B cell (primary cell): ENCODE measurements at regions not wholly inside any gene's neighbourhood (a gene's known extent, or its start where the extent isn't known, plus 50 kb on each side); places are given as distances from the start of the nearest gene placed in this dataset.

Source experiments
- EZH2 ChIP-seq: IDR thresholded peaks from 2 replicates; pipeline ENCODE4 v1.6.1; 2012; ENCODE audit warnings: borderline replicate concordance, low read depth, mild to moderate bottlenecking, moderate library complexity, low read length; ENCODE audit not compliant: insufficient read depth, poor library complexity, severe bottlenecking
- TF ChIP-seq, protein P1 (sequence below): fragments of 200-600 bp; IDR thresholded peaks from one replicate; pipeline ENCODE4 v1.8.0; 2022; ENCODE audit warnings: antibody characterized with exemption, mild to moderate bottlenecking

- TF ChIP-seq, protein P1, sequence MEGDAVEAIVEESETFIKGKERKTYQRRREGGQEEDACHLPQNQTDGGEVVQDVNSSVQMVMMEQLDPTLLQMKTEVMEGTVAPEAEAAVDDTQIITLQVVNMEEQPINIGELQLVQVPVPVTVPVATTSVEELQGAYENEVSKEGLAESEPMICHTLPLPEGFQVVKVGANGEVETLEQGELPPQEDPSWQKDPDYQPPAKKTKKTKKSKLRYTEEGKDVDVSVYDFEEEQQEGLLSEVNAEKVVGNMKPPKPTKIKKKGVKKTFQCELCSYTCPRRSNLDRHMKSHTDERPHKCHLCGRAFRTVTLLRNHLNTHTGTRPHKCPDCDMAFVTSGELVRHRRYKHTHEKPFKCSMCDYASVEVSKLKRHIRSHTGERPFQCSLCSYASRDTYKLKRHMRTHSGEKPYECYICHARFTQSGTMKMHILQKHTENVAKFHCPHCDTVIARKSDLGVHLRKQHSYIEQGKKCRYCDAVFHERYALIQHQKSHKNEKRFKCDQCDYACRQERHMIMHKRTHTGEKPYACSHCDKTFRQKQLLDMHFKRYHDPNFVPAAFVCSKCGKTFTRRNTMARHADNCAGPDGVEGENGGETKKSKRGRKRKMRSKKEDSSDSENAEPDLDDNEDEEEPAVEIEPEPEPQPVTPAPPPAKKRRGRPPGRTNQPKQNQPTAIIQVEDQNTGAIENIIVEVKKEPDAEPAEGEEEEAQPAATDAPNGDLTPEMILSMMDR: no peak
- TF ChIP-seq EZH2: no peak
These were observed 184.2 kb downstream of the KLHL28 start for GRCh38 chr14:44777584-44777983.
